BLaER1 (cell line): ENCODE measurements at regions not wholly inside any gene's neighbourhood (a gene's known extent, or its start where the extent isn't known, plus 50 kb on each side); places are given as distances from the start of the nearest gene placed in this dataset.

Experiments
- H3K27ac ChIP-seq: shearing (Covaris generic); formaldehyde crosslinking; 2 replicates; pipeline ENCODE4 v1.8.1; 2022
- H3K27me3 ChIP-seq: shearing (Covaris generic); formaldehyde crosslinking; 2 replicates; pipeline ENCODE4 v1.8.1; 2022
- H3K36me3 ChIP-seq: shearing (Covaris generic); formaldehyde crosslinking; 2 replicates; pipeline ENCODE4 v1.8.1; 2022
- H3K4me1 ChIP-seq: shearing (Covaris generic); formaldehyde crosslinking; 2 replicates; pipeline ENCODE4 v1.8.1; 2022
- H3K4me2 ChIP-seq: shearing (Covaris generic); formaldehyde crosslinking; 2 replicates; pipeline ENCODE4 v1.8.1; 2022
- H3K4me3 ChIP-seq: shearing (Covaris generic); formaldehyde crosslinking; 2 replicates; pipeline ENCODE4 v1.8.1; 2022
- H3K9ac ChIP-seq: shearing (Covaris generic); formaldehyde crosslinking; 2 replicates; pipeline ENCODE4 v1.8.1; 2022
- H3K9me3 ChIP-seq: shearing (Covaris generic); formaldehyde crosslinking; 2 replicates; pipeline ENCODE4 v1.8.1; 2022
- H4K20me1 ChIP-seq: shearing (Covaris generic); formaldehyde crosslinking; 2 replicates; pipeline ENCODE4 v1.8.1; 2022
- Cebpa-rat ChIP-seq: shearing (Covaris generic); IDR thresholded peaks from 2 replicates; pipeline ENCODE4 v1.8.1; 2022

DNA sequence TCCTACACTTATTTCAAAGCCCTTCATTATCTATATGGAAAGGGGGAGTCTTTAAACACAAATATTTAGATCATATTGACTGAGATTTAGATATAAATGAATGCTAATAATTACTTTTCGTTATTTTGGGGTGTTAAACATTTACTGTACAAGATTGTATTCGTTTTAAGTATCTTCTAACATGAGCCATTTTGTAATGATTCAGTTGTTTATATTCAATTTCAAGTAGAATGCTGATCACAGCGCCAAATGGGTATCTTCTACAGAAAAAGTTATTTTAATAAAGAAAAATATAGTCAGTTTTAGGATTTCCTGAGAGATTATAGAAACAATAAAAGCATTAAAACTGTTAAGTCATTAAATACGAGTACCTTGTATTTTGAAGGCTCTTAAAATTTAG, 104.5 kb upstream of the HNRNPU start:
- no peaks in the 10 kb centered on the region for H3K27me3 ChIP-seq
- TF ChIP-seq Cebpa-rat: no peak
- H3K4me1 ChIP-seq: peaks cover 38% of the 10 kb centered on the region
- H3K4me3 ChIP-seq: no peak overlapping the region; the same call in 1 of the 2 replicates
- peak overlapping the region; percentile 78 for H3K4me2 ChIP-seq
- H3K9ac ChIP-seq: no peak overlapping the region
- no peaks in the 10 kb centered on the region for H4K20me1 ChIP-seq
- no peaks in the 10 kb centered on the region for H3K9me3 ChIP-seq
- H3K27ac ChIP-seq: no peak overlapping the region
- H3K36me3 ChIP-seq: no peaks in the 10 kb centered on the region

DNA sequence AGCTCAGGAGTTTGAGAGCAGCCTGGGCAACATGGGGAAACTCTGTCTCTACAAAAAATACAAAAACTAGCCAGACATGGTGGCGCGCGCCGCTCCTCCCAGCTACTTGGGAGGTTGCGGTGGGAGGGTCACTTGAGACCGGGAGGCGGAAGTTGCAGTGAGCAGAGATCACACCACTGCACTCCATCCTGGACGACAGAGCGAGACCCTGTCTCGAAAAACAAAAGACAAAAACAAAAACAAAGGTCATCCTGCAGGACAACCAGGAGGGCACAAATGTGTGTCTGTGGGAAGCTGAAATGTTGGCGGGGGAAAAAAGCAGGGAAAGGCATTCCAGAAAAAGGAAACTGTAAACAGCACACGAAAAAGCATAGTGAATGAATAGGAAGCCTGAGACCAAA, 104.1 kb upstream of the HNRNPU start:
- H3K9ac ChIP-seq: no peak overlapping the region
- no peaks in the 10 kb centered on the region for H4K20me1 ChIP-seq
- H3K36me3 ChIP-seq: no peaks in the 10 kb centered on the region
- H3K9me3 ChIP-seq: no peaks in the 10 kb centered on the region
- no peaks in the 10 kb centered on the region for H3K27me3 ChIP-seq
- TF ChIP-seq Cebpa-rat: no peak
- peak overlapping the region; percentile 78 for H3K4me2 ChIP-seq
- no peak overlapping the region for H3K4me3 ChIP-seq
- peak overlapping the region; percentile 20; the same call in 1 of the 2 replicates for H3K27ac ChIP-seq
- peaks cover 42% of the 10 kb centered on the region for H3K4me1 ChIP-seq

DNA sequence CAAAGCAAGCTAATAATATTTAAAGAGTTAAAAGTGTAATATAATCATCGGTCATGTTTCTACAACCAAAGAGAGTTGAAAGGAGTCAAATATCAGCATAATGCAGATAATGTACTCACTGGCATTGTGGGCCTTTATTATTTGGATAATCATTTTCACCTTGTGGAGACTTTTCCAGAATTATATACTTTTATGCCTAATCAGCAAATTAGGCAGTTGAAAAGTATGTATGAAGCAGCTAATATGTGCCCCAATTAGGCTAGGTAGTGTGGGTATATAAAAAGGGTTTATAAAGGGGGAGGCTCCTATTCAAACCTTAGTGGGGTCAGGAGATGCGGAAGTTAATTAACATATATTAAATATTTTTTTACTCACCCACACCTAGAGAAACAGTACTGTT, 102.8 kb upstream of the HNRNPU start:
- H3K9me3 ChIP-seq: no peaks in the 10 kb centered on the region
- no peak overlapping the region for H3K4me2 ChIP-seq
- no peak for TF ChIP-seq Cebpa-rat
- H3K4me1 ChIP-seq: peaks cover 34% of the 10 kb centered on the region
- H3K9ac ChIP-seq: no peak overlapping the region
- H3K27me3 ChIP-seq: no peaks in the 10 kb centered on the region
- no peak overlapping the region for H3K4me3 ChIP-seq
- no peaks in the 10 kb centered on the region for H4K20me1 ChIP-seq
- no peaks in the 10 kb centered on the region for H3K36me3 ChIP-seq
- H3K27ac ChIP-seq: no peak overlapping the region

DNA sequence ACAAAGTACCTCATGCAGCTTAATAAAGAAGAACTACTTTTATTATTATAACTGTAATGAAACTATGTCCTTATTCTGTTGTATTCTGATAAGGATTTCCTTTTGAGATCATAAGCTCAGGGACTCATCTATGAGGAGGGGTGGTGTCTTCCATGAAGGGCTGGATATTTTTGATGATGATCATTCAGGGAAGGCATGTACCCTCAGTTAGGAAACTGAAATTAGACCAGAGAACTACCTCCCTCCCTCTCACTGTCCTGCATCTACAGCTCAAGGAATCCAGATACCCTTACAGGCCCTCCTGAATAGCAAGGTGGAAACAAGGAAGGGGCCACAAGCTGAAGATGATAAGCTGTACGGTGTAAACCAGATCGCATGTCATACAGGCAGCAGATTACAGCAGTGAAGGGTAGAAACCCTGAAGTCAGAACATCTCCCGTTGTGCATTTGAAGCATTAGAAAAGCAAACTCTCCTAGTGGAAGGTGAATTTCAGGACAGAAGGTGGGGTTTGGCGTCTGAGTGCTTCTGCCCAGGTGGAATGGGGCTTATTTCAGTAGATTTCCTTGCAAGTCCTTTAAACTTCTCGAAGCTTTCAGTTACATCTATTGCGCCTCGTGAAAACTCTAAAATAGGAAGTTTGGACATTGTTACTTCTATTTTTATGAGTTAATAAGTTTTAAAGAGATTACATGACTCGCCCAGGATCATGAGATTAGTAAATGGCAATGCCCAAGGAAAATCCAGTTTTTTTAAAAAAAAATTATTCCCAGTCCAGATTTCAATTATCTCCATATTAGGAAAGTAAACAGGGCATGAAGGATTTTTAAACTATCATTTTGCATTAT, 101.1 kb upstream of the HNRNPU start:
- TF ChIP-seq Cebpa-rat: no peak
- H3K27me3 ChIP-seq: no peaks in the 10 kb centered on the region
- H3K4me3 ChIP-seq: no peak overlapping the region
- H4K20me1 ChIP-seq: no peaks in the 10 kb centered on the region
- no peak overlapping the region for H3K9ac ChIP-seq
- H3K4me2 ChIP-seq: no peak overlapping the region
- H3K9me3 ChIP-seq: no peaks in the 10 kb centered on the region
- no peak overlapping the region for H3K27ac ChIP-seq
- H3K4me1 ChIP-seq: peaks cover 31% of the 10 kb centered on the region
- H3K36me3 ChIP-seq: no peaks in the 10 kb centered on the region

DNA sequence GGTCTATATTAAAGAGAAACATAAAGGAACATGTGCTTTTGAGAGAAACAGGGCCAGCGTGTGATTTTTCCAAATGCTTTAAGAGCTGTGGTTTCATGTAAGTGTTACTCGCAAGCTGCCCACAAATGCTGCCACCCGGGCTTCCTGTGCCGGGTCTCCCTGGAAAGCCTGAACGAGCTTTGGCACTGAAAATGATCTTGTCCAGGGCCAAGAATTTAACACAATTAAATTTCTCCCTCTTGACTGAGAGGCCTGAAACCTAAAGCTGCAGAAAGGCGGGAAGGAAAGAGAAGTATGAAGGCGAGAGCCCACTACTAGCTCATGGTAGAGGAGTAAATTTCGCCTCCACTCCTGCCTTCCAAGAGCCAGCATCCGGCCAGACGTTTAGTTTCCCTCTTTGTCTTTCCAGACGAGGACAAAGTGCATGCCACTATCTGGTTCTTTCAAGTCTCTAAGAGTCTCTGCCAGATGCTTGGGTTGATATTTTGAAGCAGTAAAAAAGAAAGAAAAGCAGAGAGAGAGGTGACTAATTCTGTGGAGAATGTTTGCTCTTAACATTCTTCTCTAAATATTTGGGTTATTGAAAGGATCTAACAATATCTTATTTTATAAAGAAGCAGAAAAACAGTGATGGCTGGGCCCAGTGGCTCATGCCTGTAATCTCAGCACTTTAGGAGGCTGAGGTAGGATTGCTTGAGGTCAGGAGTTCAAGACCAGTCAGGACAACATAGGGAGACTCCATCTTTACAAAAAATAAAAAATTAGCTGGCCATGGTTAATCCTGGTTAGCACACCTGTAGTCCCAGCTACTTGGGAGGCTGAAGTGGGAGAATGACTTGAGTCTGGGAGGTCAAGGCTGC, 100.0 kb upstream of the HNRNPU start:
- no peak overlapping the region for H3K4me3 ChIP-seq
- H3K36me3 ChIP-seq: no peaks in the 10 kb centered on the region
- H3K4me2 ChIP-seq: peak overlapping the region; percentile 58
- H3K9ac ChIP-seq: peak overlapping the region; percentile 38
- H3K4me1 ChIP-seq: peaks cover 30% of the 10 kb centered on the region
- TF ChIP-seq Cebpa-rat: no peak
- H3K9me3 ChIP-seq: no peaks in the 10 kb centered on the region
- H4K20me1 ChIP-seq: no peaks in the 10 kb centered on the region
- no peaks in the 10 kb centered on the region for H3K27me3 ChIP-seq
- H3K27ac ChIP-seq: peak overlapping the region; percentile 44; the same call in 1 of the 2 replicates

DNA sequence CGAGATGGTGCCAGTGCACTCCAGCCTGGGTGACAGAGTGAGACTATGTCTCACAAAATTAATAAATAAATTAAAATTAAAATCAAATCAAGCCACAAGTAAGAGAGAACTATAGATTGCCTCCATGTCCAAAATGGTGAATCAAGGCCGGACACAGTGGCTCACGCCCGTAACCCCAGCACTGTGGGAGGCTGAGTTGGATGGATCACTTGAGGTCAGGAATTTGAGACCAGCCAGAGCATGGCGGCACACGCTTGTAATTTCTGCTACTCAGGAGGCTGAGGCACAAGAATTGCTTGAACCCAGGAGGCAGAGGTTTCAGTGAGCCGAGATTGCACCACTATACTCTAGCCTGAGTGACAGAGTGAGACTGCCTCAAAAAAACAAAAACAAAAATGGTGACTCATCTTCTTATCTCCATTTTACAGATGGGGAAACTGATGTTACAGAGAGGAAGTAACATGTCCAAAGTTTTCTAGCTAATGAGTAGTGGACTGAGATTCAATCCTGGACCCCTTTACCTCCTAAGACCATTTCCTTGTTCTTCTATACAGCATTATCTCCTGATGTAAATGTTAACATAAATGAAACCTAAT, 99.0 kb upstream of the HNRNPU start:
- H3K4me1 ChIP-seq: peaks cover 20% of the 10 kb centered on the region
- no peaks in the 10 kb centered on the region for H3K36me3 ChIP-seq
- H3K4me2 ChIP-seq: peak overlapping the region; percentile 58; the same call in 1 of the 2 replicates
- no peak for TF ChIP-seq Cebpa-rat
- H4K20me1 ChIP-seq: no peaks in the 10 kb centered on the region
- H3K27me3 ChIP-seq: no peaks in the 10 kb centered on the region
- no peak overlapping the region for H3K27ac ChIP-seq
- H3K9ac ChIP-seq: no peak overlapping the region
- no peaks in the 10 kb centered on the region for H3K9me3 ChIP-seq
- no peak overlapping the region for H3K4me3 ChIP-seq

DNA sequence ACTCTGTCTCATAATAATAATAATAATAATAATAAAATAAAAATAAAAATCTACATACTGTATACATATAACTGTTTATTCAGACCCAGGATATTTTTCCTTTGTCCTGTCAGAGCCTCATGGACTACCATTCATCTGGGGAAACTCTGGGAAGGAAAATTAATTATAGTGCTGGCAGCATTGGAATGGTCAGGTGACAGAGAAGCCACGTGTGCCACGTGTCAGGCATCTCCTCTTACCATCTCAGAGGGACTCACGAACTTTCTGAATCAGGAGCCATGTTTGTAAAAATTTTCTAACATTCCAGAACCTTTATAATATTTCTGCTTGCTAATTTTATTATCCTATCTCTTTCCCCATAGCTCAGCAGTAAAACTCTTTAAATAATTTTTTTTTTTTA, 97.8 kb upstream of the HNRNPU start:
- Histone ChIP-seq H3K4me2 (no peak overlapping the region), H3K27me3 (no peaks in the 10 kb centered on the region), H3K4me1 (peaks cover 28% of the 10 kb centered on the region), H4K20me1 (no peaks in the 10 kb centered on the region), H3K9ac (no peak overlapping the region), H3K4me3 (no peak overlapping the region), H3K36me3 (no peaks in the 10 kb centered on the region), H3K9me3 (no peaks in the 10 kb centered on the region), H3K27ac (no peak overlapping the region)
- no peak for TF ChIP-seq Cebpa-rat

DNA sequence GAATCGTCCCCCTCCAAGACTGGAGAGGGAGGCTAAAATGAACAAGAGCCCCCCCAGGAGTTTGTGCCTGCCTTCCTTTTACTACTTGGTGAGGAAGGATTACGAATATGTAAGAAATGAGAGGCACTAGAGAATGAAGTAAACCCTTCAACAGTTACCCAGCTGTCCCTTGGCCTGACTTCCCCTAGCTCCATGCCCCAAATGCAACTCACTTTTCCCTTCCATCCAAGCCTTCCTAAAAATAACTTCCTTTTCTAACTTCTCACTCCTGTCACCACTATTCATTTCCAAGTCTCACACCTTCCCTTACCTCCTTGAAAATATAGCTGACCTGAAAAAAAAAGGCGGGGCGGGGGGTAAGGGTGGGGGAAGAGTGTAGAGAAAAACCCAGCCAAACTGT, 96.6 kb upstream of the HNRNPU start:
- Histone ChIP-seq H3K27me3 (no peaks in the 10 kb centered on the region), H4K20me1 (no peaks in the 10 kb centered on the region), H3K4me1 (peaks cover 28% of the 10 kb centered on the region), H3K36me3 (no peaks in the 10 kb centered on the region), H3K4me2 (no peak overlapping the region), H3K9me3 (no peaks in the 10 kb centered on the region), H3K27ac (no peak overlapping the region), H3K9ac (no peak overlapping the region), H3K4me3 (no peak overlapping the region)
- no peak for TF ChIP-seq Cebpa-rat

DNA sequence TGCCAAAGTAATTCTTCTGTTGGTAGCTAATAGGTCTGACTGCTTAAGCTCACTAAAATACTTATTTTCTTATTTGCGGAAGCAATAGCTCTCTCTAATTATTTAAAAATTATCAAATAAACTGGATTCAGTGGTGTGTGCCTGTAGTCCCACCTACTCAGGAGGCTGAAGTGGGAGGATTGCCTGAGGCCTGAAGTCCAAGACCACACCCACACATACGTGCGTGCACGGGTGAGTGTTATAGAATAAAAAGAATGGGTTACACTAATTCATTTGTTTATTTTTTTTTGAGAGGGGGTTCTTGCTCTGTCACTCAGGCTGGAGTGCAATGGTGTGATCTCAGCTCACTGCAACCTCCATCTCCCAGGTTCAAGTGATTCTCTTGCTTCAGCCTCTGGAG, 94.2 kb upstream of the HNRNPU start:
- Histone ChIP-seq H3K4me2 (no peak overlapping the region), H3K4me3 (no peak overlapping the region), H3K9me3 (no peaks in the 10 kb centered on the region), H3K9ac (no peak overlapping the region), H3K4me1 (peaks cover 23% of the 10 kb centered on the region), H3K27ac (no peak overlapping the region), H3K36me3 (no peaks in the 10 kb centered on the region), H4K20me1 (no peaks in the 10 kb centered on the region), H3K27me3 (no peaks in the 10 kb centered on the region)
- no peak for TF ChIP-seq Cebpa-rat

DNA sequence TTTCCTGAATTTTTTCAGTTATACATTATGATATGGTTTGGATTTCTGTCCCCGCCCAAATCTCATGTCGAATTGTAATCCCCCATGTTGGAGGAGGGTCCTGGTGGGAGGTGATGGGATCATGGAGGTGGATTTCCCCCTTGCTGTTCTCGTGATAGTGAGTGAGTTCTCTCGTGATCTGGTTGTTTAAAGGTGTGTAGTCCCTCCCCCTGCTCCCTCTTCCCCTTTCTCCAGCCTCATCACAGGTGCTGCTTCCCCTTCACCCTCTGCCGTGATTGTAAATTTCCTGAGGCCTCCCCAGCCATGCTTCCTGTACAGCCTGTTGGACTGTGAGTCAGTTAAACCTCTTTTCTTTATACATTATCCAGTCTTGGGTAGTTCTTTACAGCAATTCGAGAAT, 93.2 kb upstream of the HNRNPU start:
- Histone ChIP-seq H3K4me1 (peaks cover 30% of the 10 kb centered on the region), H3K36me3 (no peaks in the 10 kb centered on the region), H4K20me1 (no peaks in the 10 kb centered on the region), H3K9me3 (no peaks in the 10 kb centered on the region), H3K4me3 (no peak overlapping the region), H3K9ac (no peak overlapping the region), H3K4me2 (peak overlapping the region; percentile 65), H3K27ac (peak overlapping the region; percentile 35; the same call in 1 of the 2 replicates), H3K27me3 (no peaks in the 10 kb centered on the region)
- no peak for TF ChIP-seq Cebpa-rat
